Left ventricle myocardium inferior (tissue), 1 donor: ENCODE measurements at regions not wholly inside any gene's neighbourhood (a gene's known extent, or its start where the extent isn't known, plus 50 kb on each side); places are given as distances from the start of the nearest gene placed in this dataset.
"Not testable (repeated sequence)": the region's sequence is repeated elsewhere in the genome, so short reads cannot be mapped to it uniquely, and the experiment has no call there.

ENCODE experiments used
- DNase-seq: peaks from one replicate; pipeline ENCODE4 v3.0.0-alpha.2; 2020
- H3K27ac ChIP-seq: fragments of 200-600 bp; replicated peaks from 2 replicates; pipeline ENCODE4 v1.8.0; 2021
- H3K27me3 ChIP-seq: fragments of 200-600 bp; 2 replicates; pipeline ENCODE4 v1.8.0; 2021; ENCODE audit warnings: low read depth
- H3K36me3 ChIP-seq: fragments of 200-600 bp; 2 replicates; pipeline ENCODE4 v1.8.0; 2021
- H3K4me1 ChIP-seq: fragments of 200-600 bp; 2 replicates; pipeline ENCODE4 v1.8.0; 2021
- H3K4me3 ChIP-seq: fragments of 200-600 bp; 2 replicates; pipeline ENCODE4 v1.8.0; 2021; ENCODE audit warnings: mild to moderate bottlenecking, moderate library complexity
- H3K9me3 ChIP-seq: fragments of 200-600 bp; replicated peaks from 2 replicates; pipeline ENCODE4 v1.8.0; 2021
- CTCF ChIP-seq: fragments of 200-600 bp; IDR thresholded peaks from 2 replicates; pipeline ENCODE4 v1.8.0; 2021; ENCODE audit warnings: antibody characterized with exemption, mild to moderate bottlenecking, borderline replicate concordance
- intact Hi-C: fragments of 100-400 bp; cut with micrococcal nuclease; formaldehyde crosslinking; loops from one replicate; pipeline ENCODE4 v1.11.0; 2022
- donor health status: DM: no; HTN: yes; CAD: no; lungs with severe emphysema.

- Histone ChIP-seq H3K9me3 (no peaks in the 10 kb centered on the region), H3K27me3 (peaks cover 52% of the 10 kb centered on the region), H3K27ac (no peak overlapping the region), H3K4me1 (peaks cover 35% of the 10 kb centered on the region), H3K4me3 (no peak overlapping the region), H3K36me3 (peaks cover under 1% of the 10 kb centered on the region)
- no peak for DNase-seq
- intact Hi-C loops = no loop called here
- TF ChIP-seq CTCF = no peak
These were observed 89.3 kb upstream of the BTN3A2 start for GRCh38 chr6:26275663-26276062.

- no peak for TF ChIP-seq CTCF
- Histone ChIP-seq H3K4me3 (no peak overlapping the region), H3K27me3 (peaks cover 38% of the 10 kb centered on the region), H3K36me3 (peaks cover 7% of the 10 kb centered on the region), H3K4me1 (peaks cover 21% of the 10 kb centered on the region), H3K9me3 (no peaks in the 10 kb centered on the region), H3K27ac (no peak overlapping the region)
- intact Hi-C loops = no loop called here
- no peak for DNase-seq
These were observed 88.0 kb upstream of the BTN3A2 start for GRCh38 chr6:26276841-26277648.

GRCh38 chr6:26278536-26278935 lies 86.5 kb upstream of the BTN3A2 start:
- no peaks in the 10 kb centered on the region for H3K9me3 ChIP-seq
- DNase-seq = no peak
- H3K4me1 ChIP-seq = peaks cover 20% of the 10 kb centered on the region
- no peak for TF ChIP-seq CTCF
- H3K36me3 ChIP-seq = peaks cover 7% of the 10 kb centered on the region
- H3K27ac ChIP-seq = no peak overlapping the region
- intact Hi-C loops = no loop called here
- peaks cover 24% of the 10 kb centered on the region for H3K27me3 ChIP-seq
- H3K4me3 ChIP-seq = no peak overlapping the region

DNA sequence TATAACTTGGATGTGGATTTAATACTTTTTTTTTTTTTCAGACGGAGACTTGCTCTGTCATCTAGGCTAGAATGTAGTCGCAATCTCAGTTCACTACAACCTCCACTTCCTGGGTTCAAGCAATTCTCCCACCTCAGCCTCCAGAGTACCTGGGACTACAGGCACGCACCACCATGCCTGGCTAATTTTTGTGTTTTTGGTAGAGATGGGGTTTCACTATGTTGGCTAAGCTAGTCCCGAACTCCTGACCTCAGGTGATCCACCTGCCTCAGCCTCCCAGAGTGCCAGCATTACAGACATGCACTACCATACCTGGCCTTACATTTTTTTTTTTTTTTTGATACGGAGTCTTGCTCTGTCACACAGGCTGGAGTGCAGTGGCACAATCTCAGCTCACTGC lies 85.6 kb upstream of the BTN3A2 start:
- intact Hi-C loops = not testable (repeated sequence)

GRCh38 chr6:26280407-26280806 lies 84.6 kb upstream of the BTN3A2 start:
- Histone ChIP-seq H3K27me3 (peaks cover 5% of the 10 kb centered on the region), H3K9me3 (no peaks in the 10 kb centered on the region), H3K4me3 (no peak overlapping the region), H3K4me1 (peaks cover 23% of the 10 kb centered on the region), H3K36me3 (peaks cover 7% of the 10 kb centered on the region), H3K27ac (no peak overlapping the region)
- TF ChIP-seq CTCF = no peak
- intact Hi-C loops = loop anchor here (10.0 kb wide), 1 partner anchor 56 kb away; a partner anchor contains a TSS
- no peak for DNase-seq

More for the DNA sequence above, 85.6 kb upstream of the BTN3A2 start:
- not testable (repeated sequence) for H3K27ac ChIP-seq, H3K36me3 ChIP-seq, H3K4me3 ChIP-seq, H3K9me3 ChIP-seq, DNase-seq
- Histone ChIP-seq H3K27me3 (peaks cover 15% of the 10 kb centered on the region), H3K4me1 (peaks cover 20% of the 10 kb centered on the region)

- Histone ChIP-seq H3K4me3 (peak overlapping the region; percentile 73), H3K27ac (peak overlapping the region; percentile 95), H3K9me3 (peaks cover 9% of the 10 kb centered on the region), H3K4me1 (peaks cover 34% of the 10 kb centered on the region), H3K36me3 (peaks cover 7% of the 10 kb centered on the region), H3K27me3 (no peaks in the 10 kb centered on the region)
- DNase-seq = peak; percentile 41
- no peak for TF ChIP-seq CTCF
- intact Hi-C loops = loop anchor here (10.0 kb wide), 1 partner anchor 60 kb away; a partner anchor contains a TSS
These were observed 80.4 kb upstream of the BTN3A2 start for GRCh38 chr6:26284537-26285142.
